IMR-90 (cell line): ENCODE measurements at regions not wholly inside any gene's neighbourhood (a gene's known extent, or its start where the extent isn't known, plus 50 kb on each side); places are given as distances from the start of the nearest gene placed in this dataset.
"Not testable (repeated sequence)": the region's sequence is repeated elsewhere in the genome, so short reads cannot be mapped to it uniquely, and the experiment has no call there.

Experiments
- ATAC-seq: fragments of 200-7000 bp; cut with Tn5 transposase; 2 replicates; pipeline ENCODE4 v1.9.1; 2020; ENCODE audit warnings: low read depth, mild to moderate bottlenecking, moderate library complexity
- BruUV-seq: library from RNA; stranded (reverse); fragments of 400-500 nt; replicated peaks from 2 replicates; lab custom pipeline; 2021; lab: Mats Ljungman, UMichigan
- CTCF ChIA-PET: fragments of 300-600 bp; formaldehyde crosslinking; extraction: SDS; loops from one replicate; lab custom pipeline; 2021; ENCODE audit warnings: antibody characterized with exemption; lab: Yijun Ruan, JAX
- POLR2A ChIA-PET: fragments of 300-600 bp; sonication (Branson Sonifier 250); formaldehyde crosslinking; loops from one replicate; lab custom pipeline; 2022; ENCODE audit warnings: antibody characterized with exemption; ENCODE audit not compliant: unreplicated experiment; lab: Charles Lee
- DNase-seq: peaks from one replicate; pipeline ENCODE4 v3.0.0; 2013
- H2AFZ ChIP-seq: replicated peaks from 2 replicates; pipeline ENCODE3; 2013; ENCODE audit warnings: low read length, mild to moderate bottlenecking; ENCODE audit not compliant: poor library complexity
- H2AK5ac ChIP-seq: 2 replicates; pipeline ENCODE4 v1.6.1; 2013; ENCODE audit warnings: low read depth, low read length, inconsistent platforms
- H2AK9ac ChIP-seq: replicated peaks from 2 replicates; pipeline ENCODE3; 2013; ENCODE audit warnings: mild to moderate bottlenecking, low read depth, low read length, moderate library complexity; ENCODE audit not compliant: poor library complexity
- H2BK120ac ChIP-seq: 2 replicates; pipeline ENCODE4 v1.6.1; 2013; ENCODE audit warnings: low read depth, low read length, inconsistent platforms
- H2BK15ac ChIP-seq: 3 replicates; pipeline ENCODE4 v1.6.1; 2013; ENCODE audit warnings: low read depth, low read length, inconsistent platforms
- H2BK20ac ChIP-seq: 2 replicates; pipeline ENCODE4 v1.6.1; 2013; ENCODE audit warnings: low read depth, mild to moderate bottlenecking, inconsistent platforms, low read length, moderate library complexity
- H2BK5ac ChIP-seq: 2 replicates; pipeline ENCODE4 v1.6.1; 2013; ENCODE audit warnings: mild to moderate bottlenecking, low read depth, low read length, inconsistent platforms; ENCODE audit not compliant: poor library complexity, severe bottlenecking
- H3K14ac ChIP-seq: replicated peaks from 2 replicates; pipeline ENCODE4 v1.6.1; 2013; ENCODE audit warnings: low read depth, low read length, inconsistent platforms
- H3K18ac ChIP-seq: 2 replicates; pipeline ENCODE4 v1.6.1; 2013; ENCODE audit warnings: low read depth, low read length, control low read depth
- H3K23ac ChIP-seq: 2 replicates; pipeline ENCODE4 v1.6.1; 2013; ENCODE audit warnings: low read depth, low read length, inconsistent platforms
- H3K27ac ChIP-seq: 2 replicates; pipeline ENCODE4 v1.5.1; 2013; ENCODE audit warnings: mild to moderate bottlenecking, control low read depth, low read length; ENCODE audit not compliant: insufficient read depth
- H3K27me3 ChIP-seq: 2 replicates; pipeline ENCODE4 v1.6.1; 2013; ENCODE audit warnings: low read length; ENCODE audit not compliant: control insufficient read depth, insufficient read depth
- H3K36me3 ChIP-seq: 2 replicates; pipeline ENCODE4 v1.6.1; 2013; ENCODE audit warnings: low read length, mixed read lengths; ENCODE audit not compliant: control insufficient read depth, insufficient read depth
- H3K4ac ChIP-seq: 2 replicates; pipeline ENCODE4 v1.6.1; 2013; ENCODE audit warnings: low read depth, low read length, inconsistent platforms
- H3K4me1 ChIP-seq: 2 replicates; pipeline ENCODE4 v1.6.1; 2013; ENCODE audit warnings: low read length, mixed read lengths; ENCODE audit not compliant: control insufficient read depth, insufficient read depth
- H3K4me2 ChIP-seq: 2 replicates; pipeline ENCODE4 v1.6.1; 2013; ENCODE audit warnings: low read depth, mild to moderate bottlenecking, control low read depth, low read length, moderate library complexity
- H3K4me3 ChIP-seq: 2 replicates; pipeline ENCODE4 v1.5.1; 2013; ENCODE audit warnings: low read depth, mild to moderate bottlenecking, control low read depth, low read length, moderate library complexity; ENCODE audit not compliant: insufficient read depth
- H3K56ac ChIP-seq: 2 replicates; pipeline ENCODE4 v1.6.1; 2013; ENCODE audit warnings: low read length, inconsistent platforms; ENCODE audit not compliant: insufficient read depth; ENCODE audit errors: extremely low read depth
- H3K79me1 ChIP-seq, 2 experiments: 2 replicates each; pipeline ENCODE4 v1.6.1; 2013; ENCODE audit warnings: low read length in 2 of 2, inconsistent platforms in 1 of 2, low read depth in 1 of 2
- H3K9ac ChIP-seq: 2 replicates; pipeline ENCODE4 v1.6.1; 2013; ENCODE audit warnings: low read depth, low read length, control low read depth
- H3K9me1 ChIP-seq: 2 replicates; pipeline ENCODE4 v1.6.1; 2013; ENCODE audit warnings: low read length, inconsistent platforms; ENCODE audit not compliant: insufficient read depth
- H3K9me3 ChIP-seq: 2 replicates; pipeline ENCODE4 v1.6.1; 2013; ENCODE audit warnings: low read length; ENCODE audit not compliant: control insufficient read depth, insufficient read depth
- H4K20me1 ChIP-seq: 2 replicates; pipeline ENCODE4 v1.6.1; 2013; ENCODE audit warnings: low read length, inconsistent platforms; ENCODE audit not compliant: insufficient read depth
- H4K5ac ChIP-seq: 2 replicates; pipeline ENCODE4 v1.6.1; 2013; ENCODE audit warnings: mild to moderate bottlenecking, low read depth, low read length, control low read depth
- H4K8ac ChIP-seq, 2 experiments: 2 replicates each; pipeline ENCODE4 v1.6.1; 2013; ENCODE audit warnings: low read depth in 2 of 2, low read length in 2 of 2, control low read depth in 1 of 2, inconsistent platforms in 1 of 2
- H4K91ac ChIP-seq: 2 replicates; pipeline ENCODE4 v1.6.1; 2013; ENCODE audit warnings: low read depth, low read length, inconsistent platforms; ENCODE audit not compliant: insufficient read depth
- WGBS, 2 experiments: methylation state at CpG; one replicate each; pipeline versions ENCODE4 v1.1.5 to v1.1.7; 2013; ENCODE audit warnings: missing lambda C conversion rate in 2 of 2; ENCODE audit not compliant: insufficient read length in 1 of 2; ENCODE audit errors: extremely low coverage in 2 of 2; 5-methylcytosine and 5-hydroxymethylcytosine counted together
- dilution Hi-C: fragments of 300-500 bp; cut with HindIII; formaldehyde crosslinking; loops from one replicate; pipeline ENCODE4 v1.14.3; 2018; ENCODE audit warnings: low sequenced_read_pairs; ENCODE audit not compliant: unreplicated experiment
- in situ Hi-C: fragments of 300-500 bp; cut with MboI; formaldehyde crosslinking; loops from 3 replicates; pipeline ENCODE4 v1.14.3; 2019; ENCODE audit warnings: low sequenced_read_pairs, inconsistent platforms, mixed read lengths
- intact Hi-C: fragments of 100-400 bp; cut with micrococcal nuclease; formaldehyde crosslinking; loops from 2 replicates; pipeline ENCODE4 v1.10.0; 2022

- H3K27me3 ChIP-seq, ATAC-seq, dilution Hi-C loops, H4K20me1 ChIP-seq, H3K4me2 ChIP-seq, H3K27ac ChIP-seq, CTCF ChIA-PET, H2BK5ac ChIP-seq, H4K91ac ChIP-seq, H3K4me1 ChIP-seq, BruUV-seq, H3K18ac ChIP-seq, H3K36me3 ChIP-seq, H3K9ac ChIP-seq, in situ Hi-C loops, H2BK120ac ChIP-seq, H3K56ac ChIP-seq, H3K14ac ChIP-seq, H3K4ac ChIP-seq, H2AK5ac ChIP-seq, H2AK9ac ChIP-seq, H3K79me1 ChIP-seq, DNase-seq, H4K8ac ChIP-seq, H2BK20ac ChIP-seq, H4K5ac ChIP-seq, H2BK15ac ChIP-seq, H3K4me3 ChIP-seq, H2AFZ ChIP-seq, H3K23ac ChIP-seq, POLR2A ChIA-PET, intact Hi-C loops, H3K9me1 ChIP-seq: not testable (repeated sequence)
- WGBS, 2 experiments: 23% methylated on average over 2 of the region's 5 CpGs; no CpG with 5 or more reads in 1 of the 2 experiments
- H3K9me3 ChIP-seq: peaks cover 20% of the 10 kb centered on the region; the same call in 1 of the 2 replicates
These were observed 1850.5 kb downstream of the UQCRFS1 start for GRCh38 chr19:27362438-27362837.
